Hepatocyte (in vitro differentiated cells): ENCODE measurements at regions not wholly inside any gene's neighbourhood (a gene's known extent, or its start where the extent isn't known, plus 50 kb on each side); places are given as distances from the start of the nearest gene placed in this dataset.

Experiments used
- DNase-seq: peaks from one replicate; pipeline ENCODE4 v3.0.0-alpha.2; 2016; ENCODE audit warnings: low spot score
- H2AFZ ChIP-seq: fragments of 200-600 bp; sonication (generic); 2 replicates; pipeline ENCODE4 v1.6.0; 2016; ENCODE audit warnings: antibody characterized with exemption, mild to moderate bottlenecking
- H3K27ac ChIP-seq: fragments of 200-600 bp; sonication (generic); 2 replicates; pipeline ENCODE4 v1.5.1; 2016; ENCODE audit warnings: mild to moderate bottlenecking
- H3K27me3 ChIP-seq: fragments of 200-600 bp; sonication (generic); 2 replicates; pipeline ENCODE4 v1.6.1; 2016
- H3K36me3 ChIP-seq: fragments of 200-600 bp; sonication (generic); replicated peaks from 2 replicates; pipeline ENCODE4 v1.5.1; 2016; ENCODE audit warnings: low read depth; ENCODE audit not compliant: insufficient read depth
- H3K4me1 ChIP-seq: fragments of 200-600 bp; sonication (generic); 2 replicates; pipeline ENCODE4 v1.5.1; 2016; ENCODE audit warnings: mild to moderate bottlenecking, moderate library complexity; ENCODE audit not compliant: insufficient read depth
- H3K4me2 ChIP-seq: fragments of 200-600 bp; sonication (generic); 2 replicates; pipeline ENCODE4 v1.6.0; 2016
- H3K4me3 ChIP-seq: fragments of 200-600 bp; sonication (generic); 2 replicates; pipeline ENCODE4 v1.5.1; 2016; ENCODE audit warnings: mild to moderate bottlenecking
- H3K79me2 ChIP-seq: fragments of 200-600 bp; sonication (generic); 2 replicates; pipeline ENCODE4 v1.6.0; 2017; ENCODE audit warnings: mild to moderate bottlenecking
- H3K9me2 ChIP-seq: fragments of 200-600 bp; sonication (generic); replicated peaks from 2 replicates; pipeline ENCODE4 v1.6.0; 2017; ENCODE audit warnings: mild to moderate bottlenecking; ENCODE audit not compliant: insufficient read depth
- H3K9me3 ChIP-seq: fragments of 200-600 bp; sonication (generic); 2 replicates; pipeline ENCODE4 v1.5.1; 2016; ENCODE audit warnings: low read depth, mild to moderate bottlenecking
- H4K20me1 ChIP-seq: fragments of 200-600 bp; sonication (generic); 2 replicates; pipeline ENCODE4 v1.6.0; 2016; ENCODE audit warnings: mild to moderate bottlenecking; ENCODE audit not compliant: insufficient read depth, poor library complexity, severe bottlenecking
- CTCF ChIP-seq: fragments of 200-600 bp; sonication (generic); IDR thresholded peaks from 2 replicates; pipeline ENCODE4 v1.5.1; 2016; ENCODE audit warnings: antibody characterized with exemption, mild to moderate bottlenecking; ENCODE audit not compliant: poor library complexity
- EZH2 ChIP-seq: fragments of 200-600 bp; sonication (generic); IDR thresholded peaks from 2 replicates; pipeline ENCODE4 v1.6.1; 2016; ENCODE audit warnings: antibody characterized with exemption, mild to moderate bottlenecking, borderline replicate concordance
- EZH2phosphoT487 ChIP-seq: fragments of 200-600 bp; sonication (generic); IDR thresholded peaks from one replicate; pipeline ENCODE4 v1.6.1; 2018; ENCODE audit warnings: antibody characterized with exemption, mild to moderate bottlenecking, low read depth, moderate library complexity; ENCODE audit not compliant: unreplicated experiment, severe bottlenecking
- WGBS: methylation state at CpG from one replicate; pipeline ENCODE4 v1.1.6; 2016; ENCODE audit warnings: low lambda C conversion rate; ENCODE audit errors: missing lambda C conversion rate; 5-methylcytosine and 5-hydroxymethylcytosine counted together

- 95% methylated on average over 13 of the region's 13 CpGs for whole genome bisulfite sequencing
- no peak overlapping the region for H2AFZ ChIP-seq
These were observed 969.7 kb downstream of the DCDC2C start for GRCh38 chr2:4673025-4673489.

GRCh38 chr2:4674007-4674406 lies 970.6 kb downstream of the DCDC2C start:
- Histone ChIP-seq H3K4me1 (no peaks in the 10 kb centered on the region), H3K4me2 (no peak overlapping the region), H3K27ac (no peak overlapping the region), H2AFZ (no peak overlapping the region), H3K9me3 (no peaks in the 10 kb centered on the region), H3K9me2 (no peaks in the 10 kb centered on the region), H3K27me3 (no peaks in the 10 kb centered on the region), H3K36me3 (no peaks in the 10 kb centered on the region), H3K79me2 (no peaks in the 10 kb centered on the region), H4K20me1 (no peaks in the 10 kb centered on the region), H3K4me3 (no peak overlapping the region)
- DNase-seq: no peak
- TF ChIP-seq EZH2 (no peak), CTCF (no peak), EZH2phosphoT487 (no peak)
- WGBS: 89% methylated on average over 6 of the region's 6 CpGs

More at GRCh38 chr2:4673025-4673489, 969.7 kb downstream of the DCDC2C start:
- Histone ChIP-seq H3K79me2 (no peaks in the 10 kb centered on the region), H4K20me1 (no peaks in the 10 kb centered on the region), H3K9me3 (no peaks in the 10 kb centered on the region), H3K4me3 (no peak overlapping the region), H3K4me2 (no peak overlapping the region), H3K27me3 (no peaks in the 10 kb centered on the region), H3K36me3 (no peaks in the 10 kb centered on the region), H3K9me2 (no peaks in the 10 kb centered on the region), H3K4me1 (no peaks in the 10 kb centered on the region), H3K27ac (no peak overlapping the region)
- TF ChIP-seq EZH2 (no peak), CTCF (no peak), EZH2phosphoT487 (no peak)
- DNase-seq: no peak

- Histone ChIP-seq H4K20me1 (no peaks in the 10 kb centered on the region), H3K4me1 (no peaks in the 10 kb centered on the region), H3K79me2 (no peaks in the 10 kb centered on the region), H3K36me3 (no peaks in the 10 kb centered on the region), H2AFZ (no peak overlapping the region), H3K9me2 (no peaks in the 10 kb centered on the region), H3K9me3 (no peaks in the 10 kb centered on the region), H3K4me3 (no peak overlapping the region), H3K4me2 (no peak overlapping the region), H3K27ac (no peak overlapping the region), H3K27me3 (no peaks in the 10 kb centered on the region)
- WGBS: 96% methylated on average over 7 of the region's 7 CpGs
- DNase-seq: no peak
- TF ChIP-seq EZH2phosphoT487 (no peak), CTCF (no peak), EZH2 (no peak)
These were observed 971.9 kb downstream of the DCDC2C start for GRCh38 chr2:4675295-4675694.

DNA sequence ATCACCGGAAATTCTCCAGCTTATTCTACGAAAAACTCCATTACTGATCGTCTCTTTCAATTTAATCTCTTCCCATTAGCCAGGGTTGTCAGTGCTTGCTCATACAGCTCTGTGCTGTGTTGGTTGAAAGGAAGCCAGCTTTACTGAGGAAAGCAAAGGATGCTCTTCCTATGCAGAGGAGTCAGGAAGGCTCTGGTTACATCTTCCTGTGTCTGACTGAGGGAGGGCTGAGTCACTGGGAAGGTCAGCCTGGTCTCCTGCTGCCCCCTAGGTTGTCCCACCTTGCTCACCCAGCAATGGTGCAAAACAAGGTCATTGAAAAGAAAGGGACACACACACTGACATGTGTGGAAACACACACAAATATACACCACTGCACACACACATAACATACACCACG lies 975.6 kb downstream of the DCDC2C start:
- H3K27ac ChIP-seq: no peak overlapping the region
- no peaks in the 10 kb centered on the region for H3K9me2 ChIP-seq
- no peaks in the 10 kb centered on the region for H3K27me3 ChIP-seq
- no peak overlapping the region for H2AFZ ChIP-seq
- no peak overlapping the region for H3K4me3 ChIP-seq
- no peaks in the 10 kb centered on the region for H4K20me1 ChIP-seq
- H3K4me1 ChIP-seq: no peaks in the 10 kb centered on the region
- no peak for TF ChIP-seq EZH2phosphoT487
- TF ChIP-seq CTCF: no peak
- TF ChIP-seq EZH2: no peak
- no peak overlapping the region for H3K4me2 ChIP-seq
- H3K9me3 ChIP-seq: no peaks in the 10 kb centered on the region
- 82% methylated on average over 4 of the region's 4 CpGs for WGBS
- no peaks in the 10 kb centered on the region for H3K36me3 ChIP-seq
- H3K79me2 ChIP-seq: no peaks in the 10 kb centered on the region
- DNase-seq: no peak
